LNCAP (cell line): ENCODE measurements at regions not wholly inside any gene's neighbourhood (a gene's known extent, or its start where the extent isn't known, plus 50 kb on each side); places are given as distances from the start of the nearest gene placed in this dataset.

ENCODE experiments used
- CTCF ChIP-seq: fragments of 450-650 bp; IDR thresholded peaks from 2 replicates; pipeline ENCODE4 v1.5.1; 2017; ENCODE audit warnings: mild to moderate bottlenecking

GRCh38 chr10:62583876-62584615, 209.9 kb downstream of the ZNF365 start:
- TF ChIP-seq CTCF: no peak

GRCh38 chr10:62584731-62585130, 210.6 kb downstream of the ZNF365 start:
- no peak for TF ChIP-seq CTCF

GRCh38 chr10:62585211-62585775, 211.1 kb downstream of the ZNF365 start:
- TF ChIP-seq CTCF: no peak

- no peak for TF ChIP-seq CTCF
These were observed 212.8 kb downstream of the ZNF365 start for GRCh38 chr10:62587011-62587410.

- no peak for TF ChIP-seq CTCF
These were observed 213.9 kb downstream of the ZNF365 start for GRCh38 chr10:62588116-62588515.

GRCh38 chr10:62589689-62590088, 214.8 kb upstream of the ADO start:
- TF ChIP-seq CTCF: no peak

- no peak for TF ChIP-seq CTCF
These were observed 214.2 kb upstream of the ADO start for GRCh38 chr10:62590306-62590705.

GRCh38 chr10:62594093-62594520, 210.4 kb upstream of the ADO start:
- peak; percentile 97 for TF ChIP-seq CTCF
